Testis (tissue), 2 donors: ENCODE measurements at regions not wholly inside any gene's neighbourhood (a gene's known extent, or its start where the extent isn't known, plus 50 kb on each side); places are given as distances from the start of the nearest gene placed in this dataset.

Experiments
- DNase-seq: peaks from one replicate; pipeline ENCODE4 v3.0.0-alpha.2; 2019
- H3K27ac ChIP-seq, 2 donors: fragments of 200-600 bp; sonication (generic); one replicate each; pipeline ENCODE4 v1.5.1; 2019
- H3K27me3 ChIP-seq: fragments of 200-600 bp; sonication (generic); one replicate; pipeline ENCODE4 v1.5.1; 2019
- H3K36me3 ChIP-seq: fragments of 200-600 bp; sonication (generic); one replicate; pipeline ENCODE4 v1.5.1; 2017; ENCODE audit warnings: low read depth; ENCODE audit errors: missing control alignments
- H3K4me1 ChIP-seq: fragments of 200-600 bp; sonication (generic); one replicate; pipeline ENCODE4 v1.5.1; 2019
- H3K4me3 ChIP-seq, 2 donors: fragments of 200-600 bp; sonication (generic); one replicate each; pipeline ENCODE4 v1.5.1; 2017 to 2019
- H3K9me3 ChIP-seq: fragments of 200-600 bp; sonication (generic); one replicate; pipeline ENCODE4 v1.5.1; 2017
- CTCF ChIP-seq, 3 experiments: fragments of 450-650 bp in 2 of 3; fragments of 200-600 bp in 1 of 3; sonication (generic) in 1 of 3; IDR thresholded peaks; one replicate each; pipeline ENCODE4 v1.5.1; 2016 to 2019; ENCODE audit warnings: antibody characterized with exemption in 3 of 3, mild to moderate bottlenecking in 2 of 3, moderate library complexity in 1 of 3
- POLR2A ChIP-seq: fragments of 450-650 bp; IDR thresholded peaks from one replicate; pipeline ENCODE4 v1.6.1; 2017; ENCODE audit warnings: antibody characterized with exemption, mild to moderate bottlenecking, moderate library complexity
- WGBS, 2 donors: methylation state at CpG; one replicate each; pipeline ENCODE4 v1.1.5; 2018; 5-methylcytosine and 5-hydroxymethylcytosine counted together
- intact Hi-C: fragments of 100-400 bp; cut with DNase I; formaldehyde crosslinking; loops from one replicate; pipeline ENCODE4 v1.15.1; 2023; ENCODE audit warnings: low total_unique reads

- 86 to 94% methylated on average over 4 of the region's 4 CpGs for WGBS, 2 donors
- Histone ChIP-seq H3K9me3 (no peaks in the 10 kb centered on the region), H3K4me1 (no peaks in the 10 kb centered on the region), H3K27ac (no peak overlapping the region), H3K36me3 (no peaks in the 10 kb centered on the region), H3K4me3 (no peak overlapping the region), H3K27me3 (no peaks in the 10 kb centered on the region)
- no peak for TF ChIP-seq CTCF (IDR thresholded peaks at IDR 0.05)
- TF ChIP-seq POLR2A: no peak
- intact Hi-C loops: no loop called here
- DNase-seq: no peak
These were observed 198.0 kb upstream of the COX10 start for GRCh38 chr17:13871261-13871660.

GRCh38 chr17:13874134-13874533 lies 195.2 kb upstream of the COX10 start:
- TF ChIP-seq CTCF (IDR thresholded peaks at IDR 0.05) (no peak), POLR2A (no peak)
- Histone ChIP-seq H3K27ac (no peak overlapping the region), H3K36me3 (no peaks in the 10 kb centered on the region), H3K4me3 (no peak overlapping the region), H3K27me3 (no peaks in the 10 kb centered on the region), H3K4me1 (no peaks in the 10 kb centered on the region), H3K9me3 (no peaks in the 10 kb centered on the region)
- intact Hi-C loops: no loop called here
- WGBS, 2 donors: 86 to 93% methylated on average over 3 of the region's 3 CpGs
- DNase-seq: no peak

GRCh38 chr17:13874817-13875216 lies 194.5 kb upstream of the COX10 start:
- Histone ChIP-seq H3K4me1 (no peaks in the 10 kb centered on the region), H3K4me3 (no peak overlapping the region), H3K27ac (no peak overlapping the region), H3K36me3 (no peaks in the 10 kb centered on the region), H3K9me3 (no peaks in the 10 kb centered on the region), H3K27me3 (no peaks in the 10 kb centered on the region)
- WGBS, 2 donors: 77 to 78% methylated on average over 1 of the region's 1 CpG
- DNase-seq: no peak
- intact Hi-C loops: no loop called here
- no peak for TF ChIP-seq POLR2A
- TF ChIP-seq CTCF (IDR thresholded peaks at IDR 0.05): no peak

- 86 to 88% methylated on average over 5 of the region's 5 CpGs for WGBS, 2 donors
- intact Hi-C loops: no loop called here
These were observed 189.3 kb upstream of the COX10 start for GRCh38 chr17:13879961-13880466.

More at GRCh38 chr17:13879961-13880466, 189.3 kb upstream of the COX10 start:
- Histone ChIP-seq H3K27ac (no peak overlapping the region), H3K36me3 (no peaks in the 10 kb centered on the region), H3K4me3 (no peak overlapping the region), H3K4me1 (no peaks in the 10 kb centered on the region), H3K27me3 (no peaks in the 10 kb centered on the region), H3K9me3 (no peaks in the 10 kb centered on the region)
- TF ChIP-seq POLR2A (no peak), CTCF (IDR thresholded peaks at IDR 0.05) (no peak)
- no peak for DNase-seq
